GM23338 (cell line): ENCODE measurements at regions not wholly inside any gene's neighbourhood (a gene's known extent, or its start where the extent isn't known, plus 50 kb on each side); places are given as distances from the start of the nearest gene placed in this dataset.

Experiments used
- ATAC-seq: fragments of 200-7000 bp; cut with Tn5 transposase; 3 replicates; pipeline ENCODE4 v1.9.1; 2020
- DNase-seq: peaks from one replicate; pipeline ENCODE4 v3.0.0-alpha.2; 2015; ENCODE audit warnings: low spot score
- H2AFZ ChIP-seq: fragments of 200-600 bp; sonication (generic); 2 replicates; pipeline ENCODE4 v1.8.0; 2016; ENCODE audit warnings: antibody characterized with exemption, mild to moderate bottlenecking, moderate library complexity
- H3F3A ChIP-seq: fragments of 200-600 bp; sonication (generic); replicated peaks from 2 replicates; pipeline ENCODE4 v1.8.0; 2017; ENCODE audit warnings: antibody characterized with exemption, mixed run types, low read depth
- H3K27ac ChIP-seq: fragments of 200-600 bp; sonication (generic); 2 replicates; pipeline ENCODE4 v1.6.1; 2016; ENCODE audit warnings: low read depth
- H3K27me3 ChIP-seq: fragments of 200-600 bp; sonication (generic); 2 replicates; pipeline ENCODE4 v1.8.0; 2016; ENCODE audit warnings: mild to moderate bottlenecking, mixed run types, moderate library complexity; ENCODE audit not compliant: insufficient read depth
- H3K36me3 ChIP-seq: fragments of 200-600 bp; sonication (generic); 2 replicates; pipeline ENCODE4 v1.8.0; 2016; ENCODE audit warnings: mild to moderate bottlenecking; ENCODE audit not compliant: insufficient read depth
- H3K4me1 ChIP-seq: fragments of 200-600 bp; sonication (generic); 2 replicates; pipeline ENCODE4 v1.8.0; 2016; ENCODE audit warnings: mild to moderate bottlenecking, moderate library complexity; ENCODE audit not compliant: insufficient read depth
- H3K4me2 ChIP-seq: fragments of 200-600 bp; sonication (generic); 2 replicates; pipeline ENCODE4 v1.7.1; 2017; ENCODE audit warnings: mixed run types
- H3K4me3 ChIP-seq: fragments of 200-600 bp; sonication (generic); 2 replicates; pipeline ENCODE4 v1.6.1; 2016; ENCODE audit warnings: mixed run types
- H3K79me2 ChIP-seq: fragments of 200-600 bp; sonication (generic); replicated peaks from 2 replicates; pipeline ENCODE4 v1.8.0; 2017; ENCODE audit warnings: mild to moderate bottlenecking; ENCODE audit not compliant: insufficient read depth
- H3K9me2 ChIP-seq: fragments of 200-600 bp; sonication (generic); 2 replicates; pipeline ENCODE4 v1.8.0; 2017; ENCODE audit not compliant: insufficient read depth
- H4K20me1 ChIP-seq: fragments of 200-600 bp; sonication (generic); replicated peaks from 2 replicates; pipeline ENCODE4 v1.8.0; 2017; ENCODE audit warnings: mild to moderate bottlenecking; ENCODE audit not compliant: insufficient read depth
- H3K27ac Mint-ChIP-seq: 2 replicates; pipeline ENCODE4 v1.8.0; 2020; ENCODE audit warnings: inconsistent platforms, mild to moderate bottlenecking, moderate library complexity, mixed read lengths
- H3K27me3 Mint-ChIP-seq: 3 replicates; pipeline ENCODE4 v1.8.0; 2022; ENCODE audit warnings: low read depth, mild to moderate bottlenecking, moderate library complexity, mixed read lengths, inconsistent platforms; ENCODE audit not compliant: insufficient read depth, poor library complexity
- H3K36me3 Mint-ChIP-seq: 3 replicates; pipeline ENCODE4 v1.8.0; 2021; ENCODE audit warnings: low read depth, mild to moderate bottlenecking, inconsistent platforms, moderate library complexity, mixed read lengths
- H3K4me1 Mint-ChIP-seq: 3 replicates; pipeline ENCODE4 v1.8.0; 2020; ENCODE audit warnings: mild to moderate bottlenecking, inconsistent platforms, mixed read lengths
- H3K4me3 Mint-ChIP-seq: 3 replicates; pipeline ENCODE4 v1.8.0; 2021; ENCODE audit warnings: moderate library complexity, mild to moderate bottlenecking, inconsistent platforms, mixed read lengths
- H3K9me3 Mint-ChIP-seq: 3 replicates; pipeline ENCODE4 v1.8.0; 2020; ENCODE audit warnings: moderate library complexity, mild to moderate bottlenecking, inconsistent platforms, mixed read lengths
- EZH2phosphoT487 ChIP-seq: fragments of 200-600 bp; sonication (generic); IDR thresholded peaks from one replicate; pipeline ENCODE4 v1.8.1; 2018; ENCODE audit warnings: antibody characterized with exemption; ENCODE audit not compliant: unreplicated experiment
- STAT1 ChIP-seq: IDR thresholded peaks from one replicate; pipeline ENCODE4 v1.6.1; 2016; ENCODE audit warnings: antibody characterized with exemption; ENCODE audit not compliant: unreplicated experiment
- ZNF114 ChIP-seq: fragments of 250-450 bp; sonication (Bioruptor Pico); IDR thresholded peaks from 2 replicates; pipeline ENCODE4 v1.5.0; 2020; ENCODE audit warnings: mild to moderate bottlenecking, moderate library complexity
- ZNF331 ChIP-seq: fragments of 250-450 bp; sonication (Bioruptor Pico); IDR thresholded peaks from 2 replicates; pipeline ENCODE4 v1.5.0; 2020; ENCODE audit warnings: low read depth, mild to moderate bottlenecking, moderate library complexity
- ZNF462 ChIP-seq: fragments of 250-450 bp; sonication (Bioruptor Pico); IDR thresholded peaks from 2 replicates; pipeline ENCODE4 v1.5.0; 2020; ENCODE audit warnings: mild to moderate bottlenecking, moderate library complexity
- TF ChIP-seq, protein P1 (sequence below): IDR thresholded peaks from 2 replicates; pipeline ENCODE4 v1.6.1; 2016; ENCODE audit warnings: antibody characterized with exemption
- TF ChIP-seq, protein P2 (sequence below): IDR thresholded peaks from one replicate; pipeline ENCODE4 v1.6.1; 2018; ENCODE audit warnings: antibody characterized with exemption; ENCODE audit not compliant: unreplicated experiment

- Histone ChIP-seq H3K4me3 (no peak overlapping the region), H3K27ac (no peak overlapping the region), H3K4me1 (no peaks in the 10 kb centered on the region), H4K20me1 (no peaks in the 10 kb centered on the region), H3K27me3 (no peaks in the 10 kb centered on the region), H3K36me3 (no peaks in the 10 kb centered on the region), H3K79me2 (no peaks in the 10 kb centered on the region), H2AFZ (no peak overlapping the region), H3K4me2 (no peak overlapping the region), H3F3A (no peaks in the 10 kb centered on the region), H3K9me2 (0 out of 2 replicates have a peak, but pooled peaks cover 5% of the 10 kb centered on the region)
- Mint-ChIP-seq H3K4me3 (no peak overlapping the region), H3K4me1 (peaks cover 2% of the 10 kb centered on the region; the same call in 1 of the 3 replicates), H3K27ac (no peak overlapping the region), H3K27me3 (no peaks in the 10 kb centered on the region), H3K9me3 (peaks cover 3% of the 10 kb centered on the region; the same call in 2 of the 3 replicates), H3K36me3 (no peaks in the 10 kb centered on the region)
- no peak for ATAC-seq
- DNase-seq, result no peak
- TF ChIP-seq ZNF462 (CRISPR knock-in tag), result no peak
- TF ChIP-seq STAT1, result no peak
These were observed 143.3 kb upstream of the BLID start for GRCh38 chr11:122259195-122259821.

- H2AFZ ChIP-seq, result no peak overlapping the region
- Mint-ChIP-seq H3K27me3 (peaks cover 2% of the 10 kb centered on the region), H3K36me3 (no peaks in the 10 kb centered on the region), H3K4me1 (peaks cover 8% of the 10 kb centered on the region; the same call in 2 of the 3 replicates), H3K4me3 (no peak overlapping the region), H3K9me3 (peaks cover 3% of the 10 kb centered on the region; the same call in 2 of the 3 replicates), H3K27ac (no peak overlapping the region)
- ATAC-seq (no peak), DNase-seq (no peak)
- H3K4me2 ChIP-seq, result no peak overlapping the region
- H3K36me3 ChIP-seq, result no peaks in the 10 kb centered on the region
- H3K4me1 ChIP-seq, result no peaks in the 10 kb centered on the region
- H3K79me2 ChIP-seq, result no peaks in the 10 kb centered on the region
- 0 out of 2 replicates have a peak, but pooled peaks cover 5% of the 10 kb centered on the region for H3K9me2 ChIP-seq
- no peak overlapping the region for H3K4me3 ChIP-seq
- no peaks in the 10 kb centered on the region for H4K20me1 ChIP-seq
- no peaks in the 10 kb centered on the region for H3K27me3 ChIP-seq
- no peak overlapping the region for H3K27ac ChIP-seq
- no peaks in the 10 kb centered on the region for H3F3A ChIP-seq
- TF ChIP-seq, protein P1, sequence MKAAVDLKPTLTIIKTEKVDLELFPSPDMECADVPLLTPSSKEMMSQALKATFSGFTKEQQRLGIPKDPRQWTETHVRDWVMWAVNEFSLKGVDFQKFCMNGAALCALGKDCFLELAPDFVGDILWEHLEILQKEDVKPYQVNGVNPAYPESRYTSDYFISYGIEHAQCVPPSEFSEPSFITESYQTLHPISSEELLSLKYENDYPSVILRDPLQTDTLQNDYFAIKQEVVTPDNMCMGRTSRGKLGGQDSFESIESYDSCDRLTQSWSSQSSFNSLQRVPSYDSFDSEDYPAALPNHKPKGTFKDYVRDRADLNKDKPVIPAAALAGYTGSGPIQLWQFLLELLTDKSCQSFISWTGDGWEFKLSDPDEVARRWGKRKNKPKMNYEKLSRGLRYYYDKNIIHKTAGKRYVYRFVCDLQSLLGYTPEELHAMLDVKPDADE, result no peak
- TF ChIP-seq, protein P2, sequence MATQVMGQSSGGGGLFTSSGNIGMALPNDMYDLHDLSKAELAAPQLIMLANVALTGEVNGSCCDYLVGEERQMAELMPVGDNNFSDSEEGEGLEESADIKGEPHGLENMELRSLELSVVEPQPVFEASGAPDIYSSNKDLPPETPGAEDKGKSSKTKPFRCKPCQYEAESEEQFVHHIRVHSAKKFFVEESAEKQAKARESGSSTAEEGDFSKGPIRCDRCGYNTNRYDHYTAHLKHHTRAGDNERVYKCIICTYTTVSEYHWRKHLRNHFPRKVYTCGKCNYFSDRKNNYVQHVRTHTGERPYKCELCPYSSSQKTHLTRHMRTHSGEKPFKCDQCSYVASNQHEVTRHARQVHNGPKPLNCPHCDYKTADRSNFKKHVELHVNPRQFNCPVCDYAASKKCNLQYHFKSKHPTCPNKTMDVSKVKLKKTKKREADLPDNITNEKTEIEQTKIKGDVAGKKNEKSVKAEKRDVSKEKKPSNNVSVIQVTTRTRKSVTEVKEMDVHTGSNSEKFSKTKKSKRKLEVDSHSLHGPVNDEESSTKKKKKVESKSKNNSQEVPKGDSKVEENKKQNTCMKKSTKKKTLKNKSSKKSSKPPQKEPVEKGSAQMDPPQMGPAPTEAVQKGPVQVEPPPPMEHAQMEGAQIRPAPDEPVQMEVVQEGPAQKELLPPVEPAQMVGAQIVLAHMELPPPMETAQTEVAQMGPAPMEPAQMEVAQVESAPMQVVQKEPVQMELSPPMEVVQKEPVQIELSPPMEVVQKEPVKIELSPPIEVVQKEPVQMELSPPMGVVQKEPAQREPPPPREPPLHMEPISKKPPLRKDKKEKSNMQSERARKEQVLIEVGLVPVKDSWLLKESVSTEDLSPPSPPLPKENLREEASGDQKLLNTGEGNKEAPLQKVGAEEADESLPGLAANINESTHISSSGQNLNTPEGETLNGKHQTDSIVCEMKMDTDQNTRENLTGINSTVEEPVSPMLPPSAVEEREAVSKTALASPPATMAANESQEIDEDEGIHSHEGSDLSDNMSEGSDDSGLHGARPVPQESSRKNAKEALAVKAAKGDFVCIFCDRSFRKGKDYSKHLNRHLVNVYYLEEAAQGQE, result no peak
- TF ChIP-seq ZNF331 (CRISPR knock-in tag) (no peak), ZNF114 (CRISPR knock-in tag) (no peak), EZH2phosphoT487 (no peak)
These were observed 142.6 kb upstream of the BLID start for GRCh38 chr11:122258446-122259194.
